Calu3 (cell line): ENCODE measurements at regions not wholly inside any gene's neighbourhood (a gene's known extent, or its start where the extent isn't known, plus 50 kb on each side); places are given as distances from the start of the nearest gene placed in this dataset.

ENCODE experiments used
- BruUV-seq: library from RNA; stranded (reverse); fragments of 400-500 nt; replicated peaks from 2 replicates; lab custom pipeline; 2021; lab: Mats Ljungman, UMichigan
- CTCF ChIA-PET: fragments of 300-600 bp; sonication (Branson Sonifier 250); formaldehyde crosslinking; loops from one replicate; lab custom pipeline; 2022; ENCODE audit warnings: antibody characterized with exemption; lab: Charles Lee
- DNase-seq: peaks from one replicate; pipeline ENCODE4 v3.0.0; 2022
- H3K27ac Mint-ChIP-seq: one replicate; pipeline ENCODE4 v1.8.0; 2022; ENCODE audit warnings: mixed read lengths; ENCODE audit not compliant: unreplicated experiment
- H3K27me3 Mint-ChIP-seq: one replicate; pipeline ENCODE4 v1.8.0; 2022; ENCODE audit warnings: mixed read lengths; ENCODE audit not compliant: unreplicated experiment
- H3K36me3 Mint-ChIP-seq: one replicate; pipeline ENCODE4 v1.8.0; 2022; ENCODE audit warnings: mild to moderate bottlenecking, moderate library complexity, mixed read lengths; ENCODE audit not compliant: insufficient read depth, unreplicated experiment
- H3K4me1 Mint-ChIP-seq: one replicate; pipeline ENCODE4 v1.8.0; 2022; ENCODE audit warnings: mild to moderate bottlenecking, low read depth, mixed read lengths; ENCODE audit not compliant: unreplicated experiment
- H3K4me3 Mint-ChIP-seq: one replicate; pipeline ENCODE4 v1.8.0; 2022; ENCODE audit warnings: mild to moderate bottlenecking, low read depth, moderate library complexity, mixed read lengths; ENCODE audit not compliant: unreplicated experiment
- H3K9me3 Mint-ChIP-seq: one replicate; pipeline ENCODE4 v1.8.0; 2022; ENCODE audit warnings: low read depth, mixed read lengths; ENCODE audit not compliant: unreplicated experiment
- intact Hi-C: fragments of 100-400 bp; cut with micrococcal nuclease; formaldehyde crosslinking; loops from one replicate; pipeline ENCODE4 v1.10.0; 2022; ENCODE audit not compliant: unreplicated experiment
- TF ChIP-seq, protein P1 (sequence below): fragments of 200-600 bp; IDR thresholded peaks from one replicate; pipeline ENCODE4 v1.8.0; 2022; ENCODE audit warnings: antibody characterized with exemption; ENCODE audit not compliant: unreplicated experiment

DNA sequence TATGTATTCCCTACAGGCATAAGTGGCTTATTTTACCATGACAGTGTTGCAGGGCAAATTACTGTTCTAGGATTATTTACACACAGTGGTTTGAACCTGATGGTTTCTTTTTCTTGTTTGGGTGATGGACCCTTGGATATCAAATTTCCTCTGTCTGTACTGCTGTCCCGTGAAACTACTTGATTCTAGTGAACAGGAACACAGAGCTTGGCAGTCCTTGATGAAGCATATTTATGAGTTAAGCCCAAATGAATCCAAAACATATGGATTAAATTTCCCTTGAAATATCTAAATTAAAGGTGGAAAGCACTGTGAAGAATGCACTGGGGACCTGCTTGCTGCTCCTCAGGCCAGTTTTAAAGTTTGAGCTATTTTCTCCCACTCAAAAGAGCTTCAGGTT lies 635.3 kb downstream of the INHBA start:
- TF ChIP-seq, protein P1, sequence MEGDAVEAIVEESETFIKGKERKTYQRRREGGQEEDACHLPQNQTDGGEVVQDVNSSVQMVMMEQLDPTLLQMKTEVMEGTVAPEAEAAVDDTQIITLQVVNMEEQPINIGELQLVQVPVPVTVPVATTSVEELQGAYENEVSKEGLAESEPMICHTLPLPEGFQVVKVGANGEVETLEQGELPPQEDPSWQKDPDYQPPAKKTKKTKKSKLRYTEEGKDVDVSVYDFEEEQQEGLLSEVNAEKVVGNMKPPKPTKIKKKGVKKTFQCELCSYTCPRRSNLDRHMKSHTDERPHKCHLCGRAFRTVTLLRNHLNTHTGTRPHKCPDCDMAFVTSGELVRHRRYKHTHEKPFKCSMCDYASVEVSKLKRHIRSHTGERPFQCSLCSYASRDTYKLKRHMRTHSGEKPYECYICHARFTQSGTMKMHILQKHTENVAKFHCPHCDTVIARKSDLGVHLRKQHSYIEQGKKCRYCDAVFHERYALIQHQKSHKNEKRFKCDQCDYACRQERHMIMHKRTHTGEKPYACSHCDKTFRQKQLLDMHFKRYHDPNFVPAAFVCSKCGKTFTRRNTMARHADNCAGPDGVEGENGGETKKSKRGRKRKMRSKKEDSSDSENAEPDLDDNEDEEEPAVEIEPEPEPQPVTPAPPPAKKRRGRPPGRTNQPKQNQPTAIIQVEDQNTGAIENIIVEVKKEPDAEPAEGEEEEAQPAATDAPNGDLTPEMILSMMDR, result no peak
- H3K4me3 Mint-ChIP-seq, result no peak overlapping the region
- H3K36me3 Mint-ChIP-seq, result no peaks in the 10 kb centered on the region
- CTCF ChIA-PET, result no interaction called here
- no peak overlapping the region for H3K27ac Mint-ChIP-seq
- no TSS peak for BruUV-seq
- H3K4me1 Mint-ChIP-seq, result peaks cover 17% of the 10 kb centered on the region
- H3K27me3 Mint-ChIP-seq, result no peaks in the 10 kb centered on the region
- H3K9me3 Mint-ChIP-seq, result no peaks in the 10 kb centered on the region
- intact Hi-C loops, result no loop called here
- no peak for DNase-seq

- peak; percentile 53 for DNase-seq
- TF ChIP-seq, protein P1, result no peak
- no peaks in the 10 kb centered on the region for H3K9me3 Mint-ChIP-seq
- CTCF ChIA-PET, result interaction anchor here (0.6 to 0.9 kb wide), 2 partner anchors 18 to 638 kb away, joined by 3 to 4 read pairs; no protein-coding TSS in a partner anchor
- H3K27ac Mint-ChIP-seq, result peak overlapping the region; percentile 40
- no TSS peak for BruUV-seq
- peaks cover 25% of the 10 kb centered on the region for H3K4me1 Mint-ChIP-seq
- no peaks in the 10 kb centered on the region for H3K36me3 Mint-ChIP-seq
- no peaks in the 10 kb centered on the region for H3K27me3 Mint-ChIP-seq
- H3K4me3 Mint-ChIP-seq, result no peak overlapping the region
- intact Hi-C loops, result no loop called here
Measured at GRCh38 chr7:41065663-41066062, 637.2 kb downstream of the INHBA start.

GRCh38 chr7:41063116-41063515 lies 639.8 kb downstream of the INHBA start:
- Mint-ChIP-seq H3K4me3 (no peak overlapping the region), H3K4me1 (peaks cover 34% of the 10 kb centered on the region), H3K36me3 (no peaks in the 10 kb centered on the region), H3K27ac (no peak overlapping the region), H3K27me3 (no peaks in the 10 kb centered on the region), H3K9me3 (peaks cover 2% of the 10 kb centered on the region)
- CTCF ChIA-PET, result no interaction called here
- intact Hi-C loops, result no loop called here
- no TSS peak for BruUV-seq
- DNase-seq, result no peak
- TF ChIP-seq, protein P1, result no peak

- Mint-ChIP-seq H3K27ac (no peak overlapping the region), H3K36me3 (no peaks in the 10 kb centered on the region), H3K27me3 (no peaks in the 10 kb centered on the region), H3K4me3 (no peak overlapping the region), H3K9me3 (peaks cover 17% of the 10 kb centered on the region), H3K4me1 (peaks cover 28% of the 10 kb centered on the region)
- CTCF ChIA-PET, result no interaction called here
- no peak for DNase-seq
- TF ChIP-seq, protein P1, result no peak
- intact Hi-C loops, result no loop called here
- no TSS peak for BruUV-seq
Measured at GRCh38 chr7:41060796-41061195, 642.1 kb downstream of the INHBA start.
